ENCODE measurements at regions not wholly inside any gene's neighbourhood (a gene's known extent, or its start where the extent isn't known, plus 50 kb on each side); places are given as distances from the start of the nearest gene placed in this dataset.

DNA sequence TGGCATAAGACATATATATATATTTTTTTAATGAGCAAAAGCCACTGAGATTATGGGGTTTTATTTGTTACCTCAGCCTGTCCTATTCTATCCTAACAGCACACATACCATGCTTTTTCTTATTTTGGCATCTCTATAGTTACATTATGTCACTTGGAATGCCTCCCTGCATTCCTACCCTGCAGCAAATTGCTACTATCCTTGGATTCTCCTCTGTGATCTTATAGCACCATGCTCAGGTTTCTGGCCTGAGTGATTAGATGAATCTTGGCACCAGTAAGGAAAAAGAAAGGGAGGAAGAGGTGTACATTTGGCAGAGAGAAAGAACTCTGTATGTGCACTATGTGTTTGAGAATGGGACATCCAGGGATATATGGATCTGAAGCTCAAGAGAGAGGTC, 86.3 kb upstream of the PELI1 start:
- no peak overlapping the region for H3K4me3 ChIP-seq (ENCODE audit: insufficient read depth, low read depth, low read length)
- DNase-seq: no peak
- no peaks in the 10 kb centered on the region for H3K36me3 ChIP-seq (replicated peaks; ENCODE audit: control insufficient read depth, insufficient read depth, low read length)
- no peaks in the 10 kb centered on the region for H3K27me3 ChIP-seq (ENCODE audit: control insufficient read depth, insufficient read depth, low read length)

DNA sequence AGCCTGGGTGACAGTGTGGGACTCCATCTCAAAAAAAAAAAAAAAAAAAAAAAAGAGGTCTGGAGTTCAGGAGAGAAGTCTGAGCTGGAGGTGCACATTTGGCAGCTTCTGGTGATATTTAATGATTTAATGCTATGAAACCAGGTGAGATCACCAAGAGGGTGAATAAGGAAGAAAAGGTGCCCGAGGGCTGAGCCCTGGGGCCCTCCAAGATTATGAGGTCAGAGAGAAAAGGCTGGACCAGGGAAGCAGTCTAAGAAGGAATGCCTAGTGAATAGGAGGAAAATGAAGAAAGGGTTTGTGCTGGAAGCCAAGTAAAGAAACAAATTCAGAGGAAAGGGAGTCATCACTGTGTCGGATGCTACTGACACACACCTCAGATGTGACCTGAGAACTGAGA, 88.0 kb upstream of the PELI1 start:
- Histone ChIP-seq H3K4me3 (ENCODE audit: insufficient read depth, low read depth, low read length) (no peak overlapping the region), H3K27me3 (ENCODE audit: control insufficient read depth, insufficient read depth, low read length) (no peaks in the 10 kb centered on the region), H3K36me3 (replicated peaks; ENCODE audit: control insufficient read depth, insufficient read depth, low read length) (no peaks in the 10 kb centered on the region)
- no peak for DNase-seq

DNA sequence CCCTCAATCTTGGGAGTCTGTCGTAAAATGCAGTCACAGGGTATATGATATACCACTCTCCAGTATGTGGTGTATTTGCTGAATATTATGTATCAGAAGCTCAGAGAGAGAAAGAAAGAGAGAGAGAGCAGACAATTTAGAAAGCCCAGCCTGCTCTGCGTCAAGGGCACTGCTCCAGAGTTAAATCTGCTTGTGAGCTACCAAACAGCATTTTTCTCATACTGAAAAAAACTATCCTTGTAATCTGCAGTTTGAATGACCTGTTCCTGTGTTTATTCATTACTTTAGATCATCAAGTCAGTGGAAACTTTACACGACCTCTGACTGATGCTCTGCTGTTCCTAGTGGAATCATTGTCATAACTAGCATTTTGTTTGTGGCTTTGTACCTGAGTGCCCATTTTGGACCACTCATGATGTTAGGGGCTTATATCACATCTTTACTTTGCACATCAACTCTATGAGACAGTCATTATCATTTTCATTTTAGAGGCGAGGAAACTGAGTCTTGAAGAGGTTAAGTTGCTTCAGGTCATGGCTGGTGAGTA, 89.2 kb upstream of the PELI1 start:
- H3K4me3 ChIP-seq (ENCODE audit: insufficient read depth, low read depth, low read length): no peak overlapping the region
- no peaks in the 10 kb centered on the region for H3K27me3 ChIP-seq (ENCODE audit: control insufficient read depth, insufficient read depth, low read length)

DNA sequence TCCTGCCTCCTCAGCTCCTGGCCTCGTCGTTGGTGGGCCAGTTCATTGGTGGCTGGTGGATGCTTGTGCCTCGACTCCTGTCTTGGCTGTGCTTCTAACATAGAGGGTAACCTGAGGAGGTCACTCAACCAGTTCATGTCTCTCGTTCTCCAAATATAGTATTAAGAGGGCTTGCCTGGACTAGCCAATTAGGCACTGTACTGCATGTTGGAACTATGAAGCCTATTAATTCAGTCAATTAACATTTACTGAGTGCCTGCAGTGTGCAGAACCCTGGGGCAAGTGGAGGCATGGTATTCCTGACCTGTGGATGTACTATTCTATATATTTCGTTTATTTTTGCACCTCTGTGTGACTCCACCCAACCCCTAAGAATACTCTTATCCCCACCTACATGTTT, 89.9 kb upstream of the PELI1 start:
- H3K36me3 ChIP-seq (replicated peaks; ENCODE audit: control insufficient read depth, insufficient read depth, low read length): no peaks in the 10 kb centered on the region
- no peak for DNase-seq
- no peaks in the 10 kb centered on the region for H3K27me3 ChIP-seq (ENCODE audit: control insufficient read depth, insufficient read depth, low read length)
- no peak overlapping the region for H3K4me3 ChIP-seq (ENCODE audit: insufficient read depth, low read depth, low read length)

More for the DNA sequence above, 89.2 kb upstream of the PELI1 start:
- DNase-seq: no peak
- no peaks in the 10 kb centered on the region for H3K36me3 ChIP-seq (replicated peaks; ENCODE audit: control insufficient read depth, insufficient read depth, low read length)

DNA sequence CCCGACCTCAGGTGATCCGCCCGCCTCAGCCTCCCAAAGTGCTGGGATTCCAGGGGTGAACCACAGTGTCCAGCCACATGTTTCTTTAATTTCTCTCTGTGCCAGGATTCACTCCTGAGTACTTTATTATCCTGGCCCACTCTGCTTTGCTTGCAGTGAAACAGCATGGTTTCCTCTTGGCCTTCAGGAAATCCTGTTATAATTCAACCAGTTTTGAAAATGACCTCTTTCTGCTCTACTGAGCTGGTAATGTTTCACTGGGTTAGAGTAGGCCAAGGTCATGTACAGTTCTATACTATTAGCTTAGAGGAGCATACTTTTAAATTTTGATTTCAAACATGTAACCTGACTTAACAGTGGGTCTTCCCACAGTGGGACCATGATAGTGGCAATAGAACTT, 90.6 kb upstream of the PELI1 start:
- H3K27me3 ChIP-seq (ENCODE audit: control insufficient read depth, insufficient read depth, low read length): no peaks in the 10 kb centered on the region
- H3K4me3 ChIP-seq (ENCODE audit: insufficient read depth, low read depth, low read length): no peak overlapping the region
- no peak for DNase-seq
- no peaks in the 10 kb centered on the region for H3K36me3 ChIP-seq (replicated peaks; ENCODE audit: control insufficient read depth, insufficient read depth, low read length)

DNA sequence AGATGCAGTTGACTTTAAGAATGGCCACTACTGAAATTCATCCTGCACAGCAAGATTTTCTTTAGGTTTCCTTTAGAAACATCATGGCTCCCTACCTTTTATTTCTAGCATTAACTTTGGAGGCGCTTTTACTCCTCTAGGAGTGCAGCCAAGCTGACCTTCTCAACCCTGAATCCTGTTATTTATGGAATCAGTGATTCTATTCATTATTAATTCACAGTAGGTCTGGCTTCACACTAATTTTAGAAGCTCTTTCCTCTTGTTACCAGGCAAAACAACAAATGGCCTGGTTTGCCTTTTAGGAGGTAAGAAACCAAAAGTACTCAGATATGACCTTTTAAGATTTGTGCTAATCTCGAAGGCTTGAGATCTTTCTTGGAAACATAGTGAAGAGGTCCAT, 93.0 kb upstream of the PELI1 start:
- Histone ChIP-seq H3K4me3 (ENCODE audit: insufficient read depth, low read depth, low read length) (no peak overlapping the region), H3K27me3 (ENCODE audit: control insufficient read depth, insufficient read depth, low read length) (no peaks in the 10 kb centered on the region), H3K36me3 (replicated peaks; ENCODE audit: control insufficient read depth, insufficient read depth, low read length) (no peaks in the 10 kb centered on the region)
- DNase-seq: no peak

DNA sequence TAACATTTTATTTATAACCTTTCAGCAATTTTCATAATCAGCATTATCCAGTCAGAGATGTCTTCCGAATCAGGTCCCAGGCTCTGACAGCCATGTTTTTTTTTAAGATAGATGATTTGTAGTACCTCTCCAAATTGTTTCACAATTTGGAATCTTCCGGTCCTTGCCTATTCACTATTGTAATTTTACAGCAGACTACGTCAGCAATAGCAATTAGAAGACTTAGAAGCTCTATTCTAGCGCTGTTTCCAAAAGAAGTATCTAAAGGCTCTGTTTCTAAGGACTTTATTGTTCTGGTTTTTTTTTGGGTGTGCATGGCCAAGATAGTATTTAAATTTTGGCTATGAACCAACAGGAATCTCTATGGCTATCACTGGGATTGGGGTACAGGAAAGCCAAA, 94.6 kb upstream of the PELI1 start:
- H3K4me3 ChIP-seq (ENCODE audit: insufficient read depth, low read depth, low read length): no peak overlapping the region
- H3K27me3 ChIP-seq (ENCODE audit: control insufficient read depth, insufficient read depth, low read length): no peaks in the 10 kb centered on the region
- H3K36me3 ChIP-seq (replicated peaks; ENCODE audit: control insufficient read depth, insufficient read depth, low read length): no peaks in the 10 kb centered on the region
- DNase-seq: no peak

DNA sequence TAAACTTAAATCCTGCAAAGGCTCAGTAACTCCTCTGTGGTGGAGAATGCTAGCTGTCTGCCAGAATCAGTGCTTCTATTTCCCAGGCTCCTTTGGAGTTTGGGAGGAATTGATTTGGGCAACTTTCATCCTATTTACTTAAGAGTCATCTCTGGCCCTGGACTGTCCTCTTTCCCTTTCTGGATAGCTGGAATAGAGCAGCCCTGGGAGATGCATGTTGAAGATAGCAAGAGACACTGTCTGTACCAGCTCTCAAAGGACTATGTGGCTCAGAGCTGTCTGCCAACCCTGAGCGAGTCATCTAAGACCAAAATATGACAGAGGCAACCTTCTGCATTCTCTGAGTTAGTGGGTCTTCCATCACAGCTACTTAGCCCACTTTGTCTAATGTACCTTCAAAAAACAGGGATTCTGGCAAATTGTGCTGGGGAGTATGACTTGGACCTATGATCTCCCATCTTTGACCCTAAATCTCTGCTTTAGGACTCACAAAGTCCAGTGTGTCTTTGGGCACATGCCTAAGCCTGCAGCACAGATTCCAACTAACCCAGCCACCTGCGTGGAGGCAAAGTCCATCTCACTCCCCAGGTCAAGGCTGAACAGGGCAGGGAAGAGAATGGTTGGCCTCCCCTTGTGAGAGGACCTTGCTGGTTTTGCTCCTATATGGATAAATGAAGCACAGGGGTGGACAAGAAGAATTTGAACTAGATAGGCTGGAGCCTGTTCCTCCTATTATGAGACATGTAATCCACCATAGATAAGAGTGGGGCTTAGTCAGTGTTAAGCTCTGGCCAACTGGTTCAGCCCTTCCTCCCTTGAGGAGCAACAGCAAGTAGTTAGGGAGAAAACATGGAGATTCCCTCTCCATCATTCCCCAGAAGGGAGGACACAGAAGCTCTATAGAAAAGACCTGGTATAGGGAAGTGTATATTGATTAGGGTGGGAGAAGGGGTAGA, 99.1 kb upstream of the PELI1 start:
- no peak for DNase-seq
- no peaks in the 10 kb centered on the region for H3K36me3 ChIP-seq (replicated peaks; ENCODE audit: control insufficient read depth, insufficient read depth, low read length)
- no peaks in the 10 kb centered on the region for H3K27me3 ChIP-seq (ENCODE audit: control insufficient read depth, insufficient read depth, low read length)
- H3K4me3 ChIP-seq (ENCODE audit: insufficient read depth, low read depth, low read length): no peak overlapping the region

DNA sequence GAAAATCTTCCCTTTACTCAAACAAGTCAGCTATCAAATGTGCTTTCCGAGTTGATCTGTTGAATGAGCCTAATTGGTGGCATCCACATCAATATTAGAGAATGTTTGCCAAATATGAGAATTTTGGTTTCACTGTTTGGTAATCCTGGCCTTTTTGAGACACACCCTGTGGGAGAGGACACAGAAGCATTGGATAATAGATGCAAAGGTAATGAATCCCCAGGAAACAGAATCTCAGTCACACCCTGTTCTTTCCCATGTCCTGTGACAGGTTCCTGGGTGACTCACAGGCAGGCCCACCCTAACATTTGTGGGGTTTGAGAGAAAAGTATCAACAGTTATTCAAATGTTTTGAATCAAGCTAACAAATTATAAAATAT, 99.8 kb upstream of the PELI1 start:
- no peaks in the 10 kb centered on the region for H3K27me3 ChIP-seq (ENCODE audit: control insufficient read depth, insufficient read depth, low read length)
- H3K4me3 ChIP-seq (ENCODE audit: insufficient read depth, low read depth, low read length): no peak overlapping the region
- no peak for DNase-seq
- H3K36me3 ChIP-seq (replicated peaks; ENCODE audit: control insufficient read depth, insufficient read depth, low read length): no peaks in the 10 kb centered on the region; the same call in 1 of the 2 replicates

DNA sequence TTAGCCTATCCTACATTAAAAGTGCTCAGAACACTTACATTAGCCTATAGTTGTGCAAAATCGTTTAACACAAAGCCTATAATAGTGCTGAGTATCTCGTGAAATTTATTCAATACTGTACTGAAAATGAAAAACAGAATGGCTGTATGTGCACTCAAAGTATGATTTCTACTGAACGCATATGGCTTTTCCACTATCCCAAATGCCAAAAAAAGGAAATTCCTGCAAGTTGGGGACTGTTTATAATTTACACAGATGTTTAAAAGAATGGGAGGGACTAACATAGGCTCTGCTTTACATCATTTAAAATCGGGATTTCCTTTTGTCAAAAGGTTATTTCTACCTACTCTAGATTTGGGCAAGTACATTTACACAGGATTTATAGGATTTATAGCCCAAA, 101.4 kb upstream of the PELI1 start:
- H3K27me3 ChIP-seq (ENCODE audit: control insufficient read depth, insufficient read depth, low read length): no peaks in the 10 kb centered on the region
- H3K36me3 ChIP-seq (replicated peaks; ENCODE audit: control insufficient read depth, insufficient read depth, low read length): no peaks in the 10 kb centered on the region; the same call in 1 of the 2 replicates
- no peak overlapping the region for H3K4me3 ChIP-seq (ENCODE audit: insufficient read depth, low read depth, low read length)
- DNase-seq: no peak

DNA sequence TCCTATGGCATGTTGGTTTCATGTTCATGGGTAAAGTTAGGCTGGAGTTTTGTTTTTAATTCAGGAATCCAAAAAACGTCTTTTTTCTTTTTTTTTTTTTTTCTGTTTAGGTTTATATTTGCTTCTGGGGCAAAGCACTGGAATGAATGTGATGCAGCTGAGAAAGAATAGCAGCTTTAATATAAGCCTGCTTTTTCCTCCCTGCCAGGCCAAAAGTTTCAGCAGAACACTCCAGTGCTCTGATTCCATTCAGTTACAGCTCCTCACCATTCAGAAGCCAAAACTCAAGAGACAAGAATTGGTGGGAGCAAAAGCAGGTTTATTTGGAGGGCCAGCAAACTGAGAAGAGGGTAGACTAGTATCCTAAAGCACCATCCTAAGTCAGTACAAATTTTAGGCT, 102.7 kb upstream of the PELI1 start:
- no peaks in the 10 kb centered on the region for H3K27me3 ChIP-seq (ENCODE audit: control insufficient read depth, insufficient read depth, low read length)
- no peak for DNase-seq
- H3K36me3 ChIP-seq (replicated peaks; ENCODE audit: control insufficient read depth, insufficient read depth, low read length): no peaks in the 10 kb centered on the region; the same call in 1 of the 2 replicates
- H3K4me3 ChIP-seq (ENCODE audit: insufficient read depth, low read depth, low read length): no peak overlapping the region

DNA sequence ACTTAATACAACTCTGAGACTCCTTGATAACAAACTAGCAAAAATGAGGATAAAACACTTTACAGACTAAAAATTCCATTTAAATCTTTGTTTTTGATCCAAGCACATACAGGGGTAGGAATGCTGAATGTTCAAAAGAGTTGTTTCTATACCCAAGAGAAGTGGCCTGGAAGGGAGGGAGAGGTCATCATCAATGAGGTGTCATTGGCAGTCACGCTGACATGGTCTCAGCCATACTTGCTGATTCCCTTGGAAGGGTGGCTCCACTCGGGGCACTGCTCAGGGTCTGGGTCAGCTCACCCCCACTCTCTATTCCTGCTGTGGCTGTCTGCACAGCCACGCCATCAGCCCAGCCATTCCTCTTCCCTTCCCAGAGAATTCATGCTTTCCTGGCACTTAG, 105.2 kb upstream of the PELI1 start:
- Histone ChIP-seq H3K4me3 (ENCODE audit: insufficient read depth, low read depth, low read length) (no peak overlapping the region), H3K36me3 (replicated peaks; ENCODE audit: control insufficient read depth, insufficient read depth, low read length) (no peaks in the 10 kb centered on the region; the same call in 1 of the 2 replicates), H3K27me3 (ENCODE audit: control insufficient read depth, insufficient read depth, low read length) (no peaks in the 10 kb centered on the region)
- no peak for DNase-seq

DNA sequence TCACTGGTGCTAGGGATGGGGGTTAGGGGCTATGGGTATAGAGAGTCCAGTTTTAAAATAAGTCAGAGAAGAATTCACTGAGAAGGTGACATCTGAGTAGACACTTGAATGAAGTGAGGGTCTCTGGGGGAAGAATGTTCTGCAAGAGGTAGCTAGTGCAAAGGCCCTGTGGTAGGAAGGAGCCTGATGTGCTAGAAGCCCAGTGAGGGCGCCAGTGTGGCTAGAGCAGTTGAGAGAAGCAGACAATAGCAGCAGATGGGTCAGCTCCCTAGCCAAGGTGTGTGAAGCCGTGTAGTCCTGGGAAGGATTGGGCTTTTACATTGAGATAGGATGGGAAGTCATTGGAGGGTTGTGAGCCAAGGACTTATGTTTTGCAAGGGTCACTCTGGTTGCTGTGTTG, 105.8 kb upstream of the PELI1 start:
- DNase-seq: no peak

DNA sequence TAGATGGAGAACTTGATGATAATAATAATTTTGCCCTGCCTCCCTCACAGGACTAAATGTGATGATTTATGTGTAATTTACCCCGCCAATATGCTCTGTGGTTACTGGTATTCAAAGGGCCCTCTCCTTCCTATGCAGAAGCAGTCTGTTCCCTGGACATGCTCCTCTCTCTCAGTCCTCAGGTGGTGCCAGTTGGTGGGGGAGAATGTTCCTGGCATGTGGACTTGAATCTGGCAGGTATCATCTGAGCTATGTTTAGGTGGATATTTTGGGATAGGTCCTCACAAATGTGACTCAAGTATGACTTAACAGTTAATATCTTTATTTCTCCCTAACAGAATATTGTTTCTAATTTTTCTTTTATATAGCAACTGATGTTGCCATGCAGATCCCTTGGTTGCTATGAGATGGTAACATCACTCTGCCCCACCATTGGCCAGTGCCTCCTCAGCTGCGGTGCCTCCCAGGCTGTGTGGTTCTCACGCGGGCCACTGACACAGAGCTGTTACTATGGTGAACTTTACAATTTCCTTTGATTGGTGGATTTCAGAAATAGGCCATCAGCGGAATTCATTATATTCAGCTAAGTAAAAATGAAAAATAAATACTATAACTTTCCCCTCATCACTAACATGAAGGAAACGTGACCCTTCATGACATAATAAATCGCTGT, 106.7 kb upstream of the PELI1 start:
- no peak for DNase-seq
- H3K27me3 ChIP-seq (ENCODE audit: control insufficient read depth, insufficient read depth, low read length): no peaks in the 10 kb centered on the region
- no peak overlapping the region for H3K4me3 ChIP-seq (ENCODE audit: insufficient read depth, low read depth, low read length)
- H3K36me3 ChIP-seq (replicated peaks; ENCODE audit: control insufficient read depth, insufficient read depth, low read length): no peaks in the 10 kb centered on the region; the same call in 1 of the 2 replicates

More for the DNA sequence above, 105.8 kb upstream of the PELI1 start:
- Histone ChIP-seq H3K36me3 (replicated peaks; ENCODE audit: control insufficient read depth, insufficient read depth, low read length) (no peaks in the 10 kb centered on the region; the same call in 1 of the 2 replicates), H3K27me3 (ENCODE audit: control insufficient read depth, insufficient read depth, low read length) (no peaks in the 10 kb centered on the region), H3K4me3 (ENCODE audit: insufficient read depth, low read depth, low read length) (no peak overlapping the region)
